HG03520 (cell line): ENCODE measurements at regions not wholly inside any gene's neighbourhood (a gene's known extent, or its start where the extent isn't known, plus 50 kb on each side); places are given as distances from the start of the nearest gene placed in this dataset.
"Not testable (repeated sequence)": the region's sequence is repeated elsewhere in the genome, so short reads cannot be mapped to it uniquely, and the experiment has no call there.

Source experiments
- ATAC-seq: cut with Tn5 transposase; IDR thresholded peaks from one replicate; pipeline ENCODE4 v1.9.1; 2021; ENCODE audit warnings: mild to moderate bottlenecking, moderate library complexity; ENCODE audit not compliant: unreplicated experiment

GRCh38 chr4:104549736-104550135 lies 55.0 kb upstream of the CXXC4 start:
- ATAC-seq, result no peak

GRCh38 chr4:104559502-104559901 lies 64.8 kb upstream of the CXXC4 start:
- ATAC-seq, result no peak

DNA sequence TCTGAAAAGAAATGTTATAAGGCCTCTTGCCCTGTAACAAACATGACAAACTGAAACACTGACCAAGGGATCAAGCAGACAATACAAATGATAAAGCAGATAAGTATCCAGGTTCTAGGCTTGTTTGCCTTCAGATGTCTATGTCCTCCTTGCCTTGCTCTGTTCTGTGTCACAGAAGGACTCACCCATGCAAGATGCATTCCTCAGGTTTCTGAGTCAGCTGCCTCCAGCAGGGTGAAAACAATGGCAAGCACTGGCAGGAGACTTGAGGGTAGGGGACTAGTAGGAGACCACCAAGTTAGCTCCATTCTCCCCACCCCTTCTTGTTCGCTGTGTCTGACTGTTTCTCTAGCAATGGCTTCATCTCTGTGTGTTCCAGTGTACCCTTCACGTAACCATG lies 76.6 kb upstream of the CXXC4 start:
- ATAC-seq, result no peak

DNA sequence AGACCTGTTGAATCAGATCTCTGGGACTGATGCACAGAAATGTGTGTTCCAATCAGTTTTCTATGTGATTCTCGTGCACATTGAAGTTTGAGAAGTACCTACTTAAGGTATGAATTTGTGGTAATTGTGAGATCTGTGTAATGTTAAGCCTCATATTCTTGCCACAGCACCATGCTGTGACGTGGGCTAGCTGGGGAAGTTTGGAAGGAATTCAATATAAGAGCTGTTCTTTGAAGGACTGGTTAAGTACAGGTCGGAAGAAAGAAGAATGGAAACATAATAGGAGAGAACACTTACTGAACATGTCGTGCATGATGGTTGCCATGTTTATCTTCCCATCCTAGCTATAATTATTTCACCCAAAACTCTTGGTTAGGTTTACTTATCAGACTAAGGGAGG lies 79.7 kb upstream of the CXXC4 start:
- no peak for ATAC-seq

DNA sequence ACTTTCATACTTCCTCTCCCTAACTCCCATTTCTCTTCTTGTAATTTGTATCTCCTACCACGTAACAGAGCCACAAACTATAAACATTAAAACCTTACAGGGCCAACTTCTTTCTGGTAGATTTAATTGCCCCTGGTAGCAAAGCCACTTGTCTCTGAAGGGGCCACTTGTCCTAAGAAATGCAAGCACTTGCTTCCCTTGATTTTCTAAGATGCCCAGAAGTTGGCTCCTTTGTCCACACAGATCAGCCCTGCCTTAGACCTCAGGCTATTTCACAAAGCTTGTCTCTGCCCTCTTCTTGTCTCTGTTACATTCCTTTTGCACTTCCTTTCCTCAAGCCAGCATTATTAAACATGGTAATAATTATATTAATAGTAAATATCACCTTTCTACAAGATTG lies 80.6 kb upstream of the CXXC4 start:
- no peak for ATAC-seq

DNA sequence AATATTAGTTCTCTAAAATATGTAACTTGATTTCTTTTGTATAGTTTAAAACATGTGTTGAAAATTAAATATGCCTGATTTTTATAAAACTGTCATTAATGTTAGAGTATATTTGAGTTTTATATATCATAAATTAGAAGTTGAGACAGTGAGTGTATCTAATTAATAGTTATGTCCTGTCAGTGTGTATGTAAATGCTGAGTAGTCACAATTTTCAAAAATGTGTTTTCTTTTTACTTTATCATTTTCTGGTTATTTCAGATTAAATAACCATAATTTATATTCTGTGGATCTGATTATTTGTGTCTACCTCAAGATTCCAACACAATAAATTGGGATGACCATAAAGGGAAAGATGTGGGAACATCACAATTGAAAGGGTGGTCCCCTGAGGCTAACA lies 82.7 kb upstream of the CXXC4 start:
- no peak for ATAC-seq

DNA sequence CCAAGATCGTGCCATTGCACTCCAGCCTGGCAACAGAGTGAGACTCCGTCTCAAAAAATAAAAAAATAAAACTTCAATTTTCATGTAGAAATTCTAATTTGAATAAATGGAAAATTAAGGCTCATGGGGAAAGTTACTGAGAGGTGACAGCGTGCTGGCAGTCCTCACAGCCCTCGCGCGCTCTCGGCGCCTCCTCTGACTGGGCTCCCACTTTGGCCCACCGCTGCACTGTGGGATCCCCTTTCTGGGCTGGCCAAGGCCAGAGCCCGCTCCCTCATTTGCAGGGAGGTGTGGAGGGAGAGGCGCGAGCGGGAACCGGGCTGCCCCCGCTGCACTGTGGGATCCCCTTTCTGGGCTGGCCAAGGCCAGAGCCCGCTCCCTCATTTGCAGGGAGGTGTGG lies 86.8 kb upstream of the CXXC4 start:
- ATAC-seq, result not testable (repeated sequence)

- ATAC-seq, result not testable (repeated sequence)
These were observed 87.4 kb upstream of the CXXC4 start for GRCh38 chr4:104582056-104582455.

DNA sequence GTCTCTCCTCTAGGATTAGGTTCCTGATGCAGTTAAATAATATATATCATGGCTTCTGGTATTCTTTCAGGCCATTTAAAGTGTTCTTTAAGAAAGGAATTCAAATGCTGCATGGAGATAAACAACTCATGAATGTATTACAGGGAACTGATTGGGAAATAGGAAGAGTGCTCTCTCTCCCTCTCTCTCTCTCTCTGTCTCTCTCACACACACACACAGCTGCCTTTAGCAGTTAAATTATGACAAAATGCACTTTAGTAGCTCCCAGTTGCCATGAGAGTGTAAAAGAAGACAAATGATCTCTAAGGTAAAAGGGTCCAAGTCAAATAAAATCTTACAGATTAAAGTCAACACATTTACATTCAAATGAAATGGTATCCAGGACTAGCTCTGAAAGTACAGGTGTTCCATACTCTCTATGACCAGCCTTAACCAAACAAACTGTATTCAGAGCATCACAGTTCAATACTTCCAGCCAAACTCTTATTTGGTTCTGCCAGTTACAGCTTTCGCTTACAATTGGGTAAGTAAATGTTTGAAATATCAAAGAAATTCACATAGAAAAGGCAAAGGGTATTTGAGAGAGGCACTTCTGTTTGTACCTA lies 94.7 kb upstream of the CXXC4 start:
- no peak for ATAC-seq

DNA sequence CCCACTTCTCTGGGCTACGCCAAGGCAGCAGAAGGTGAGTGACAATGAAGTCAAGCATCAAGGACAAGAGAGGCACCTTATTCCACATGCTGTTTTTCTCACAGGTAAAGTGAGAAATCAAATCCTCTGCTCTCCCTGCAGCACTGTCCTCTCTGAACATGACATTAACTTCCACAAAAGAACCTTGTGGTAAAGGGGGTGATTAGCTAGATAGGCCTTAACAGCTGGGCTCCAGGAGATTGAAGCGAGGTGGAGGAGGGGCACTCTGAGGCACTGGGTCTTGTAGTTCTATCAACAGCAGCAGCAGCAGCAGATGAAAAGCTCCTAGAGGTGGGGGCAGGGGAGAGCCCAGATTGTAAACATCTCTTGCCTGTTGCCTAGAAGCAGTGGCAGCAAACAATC lies 96.8 kb upstream of the CXXC4 start:
- no peak for ATAC-seq

GRCh38 chr4:104592183-104592582 lies 97.5 kb upstream of the CXXC4 start:
- no peak for ATAC-seq

DNA sequence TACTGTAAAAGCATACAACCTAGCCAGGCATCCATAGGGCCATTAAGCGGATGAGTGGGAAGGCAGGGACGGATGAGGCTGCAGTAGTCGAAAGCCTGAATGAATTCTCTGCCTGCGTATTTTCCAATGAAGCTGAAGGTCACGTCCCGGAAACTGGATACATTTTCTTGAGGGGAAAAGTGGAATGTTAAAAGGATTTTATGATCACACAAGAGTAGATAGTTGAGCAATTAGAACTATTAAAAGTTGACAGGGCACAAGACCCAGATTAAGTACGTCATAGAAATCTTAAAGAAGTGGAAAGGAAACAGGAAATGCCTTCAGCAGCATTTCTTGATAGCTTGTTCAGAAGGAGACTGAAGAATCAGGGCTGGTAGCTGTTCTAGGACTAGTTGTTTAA lies 98.3 kb upstream of the CXXC4 start:
- no peak for ATAC-seq

GRCh38 chr4:104596189-104596588 lies 101.5 kb upstream of the CXXC4 start:
- no peak for ATAC-seq

- no peak for ATAC-seq
These were observed 120.8 kb upstream of the CXXC4 start for GRCh38 chr4:104615496-104615895.

DNA sequence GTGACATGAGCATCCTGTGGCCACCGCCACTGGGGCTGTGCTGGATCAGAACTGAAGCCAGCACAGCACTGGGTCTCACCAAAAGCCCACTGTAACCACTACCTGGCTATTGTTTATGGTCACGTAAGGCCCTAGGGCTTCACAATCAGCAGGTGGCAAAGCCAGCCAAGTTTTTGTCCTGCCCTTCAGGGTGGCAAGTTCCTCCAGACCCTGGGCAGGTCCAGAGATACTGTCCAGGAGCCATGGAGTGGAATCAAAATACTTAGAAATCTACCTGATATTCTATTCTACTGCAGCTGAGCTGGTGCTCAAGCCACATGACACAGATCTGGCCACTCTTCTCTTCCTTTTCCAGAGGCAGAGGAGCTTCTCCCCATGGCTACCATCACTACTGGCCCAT lies 121.2 kb upstream of the CXXC4 start:
- ATAC-seq, result no peak

GRCh38 chr4:104616401-104616820 lies 121.7 kb upstream of the CXXC4 start:
- ATAC-seq, result no peak

DNA sequence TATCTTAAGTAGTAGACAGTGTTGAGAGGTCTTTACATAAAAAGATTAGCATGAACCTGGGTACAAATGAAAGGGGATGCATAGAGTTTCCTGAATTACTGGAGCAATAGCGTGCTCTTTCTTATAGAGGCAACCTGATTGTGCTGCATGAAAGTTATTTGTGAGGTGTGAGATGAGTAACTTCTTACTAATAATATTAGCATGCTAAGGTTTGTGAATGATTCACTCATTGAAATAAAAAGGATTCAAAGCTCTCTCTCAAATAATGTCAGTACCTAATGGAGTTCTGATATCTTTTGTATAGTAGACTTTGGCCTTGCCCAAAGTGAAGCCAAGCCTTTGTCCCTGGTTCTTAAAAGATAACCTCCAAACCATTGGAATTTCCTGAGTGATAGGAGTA lies 131.0 kb upstream of the CXXC4 start:
- ATAC-seq, result no peak

- no peak for ATAC-seq
These were observed 134.9 kb upstream of the CXXC4 start for GRCh38 chr4:104629601-104630000.

DNA sequence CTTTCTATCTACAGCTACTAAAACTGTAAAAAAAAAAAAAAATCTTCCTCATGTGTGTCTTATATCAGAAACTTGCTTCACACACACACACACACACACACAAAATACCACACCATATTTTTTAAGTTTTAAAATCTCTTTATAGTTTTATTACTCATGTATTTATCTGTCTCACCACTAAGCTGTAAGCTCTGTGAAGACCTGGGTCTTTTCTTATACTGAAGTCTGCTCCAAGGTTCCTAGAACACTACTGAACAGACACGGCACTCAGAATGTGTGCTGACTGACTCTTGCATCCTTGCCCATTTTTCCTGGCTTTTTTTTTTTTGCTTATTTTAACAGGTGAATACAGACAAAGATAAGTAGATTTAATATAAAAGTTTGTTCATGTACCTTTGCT lies 135.6 kb upstream of the CXXC4 start:
- ATAC-seq, result no peak

GRCh38 chr4:104631000-104631399 lies 136.3 kb upstream of the CXXC4 start:
- no peak for ATAC-seq

DNA sequence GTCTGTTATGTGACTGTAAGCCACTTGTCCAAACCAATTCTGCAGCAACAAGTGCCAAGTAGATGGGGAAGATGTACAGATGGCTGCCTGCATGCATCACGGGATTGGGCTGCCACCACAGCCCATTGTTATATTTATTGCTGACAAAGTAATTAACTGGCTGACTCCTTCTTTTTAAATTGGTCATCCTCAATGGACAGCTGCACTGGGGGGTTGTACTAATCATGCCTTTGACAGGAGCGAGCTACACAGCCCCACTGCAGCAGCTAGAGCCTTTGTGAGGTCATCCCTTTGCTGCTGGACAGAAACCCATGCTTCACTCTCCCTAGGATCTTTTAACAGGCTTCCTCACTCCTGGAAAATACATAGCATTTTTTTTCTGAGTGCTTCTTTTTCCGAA lies 146.7 kb upstream of the CXXC4 start:
- ATAC-seq, result no peak

GRCh38 chr4:104642521-104642920 lies 147.8 kb upstream of the CXXC4 start:
- ATAC-seq, result no peak

DNA sequence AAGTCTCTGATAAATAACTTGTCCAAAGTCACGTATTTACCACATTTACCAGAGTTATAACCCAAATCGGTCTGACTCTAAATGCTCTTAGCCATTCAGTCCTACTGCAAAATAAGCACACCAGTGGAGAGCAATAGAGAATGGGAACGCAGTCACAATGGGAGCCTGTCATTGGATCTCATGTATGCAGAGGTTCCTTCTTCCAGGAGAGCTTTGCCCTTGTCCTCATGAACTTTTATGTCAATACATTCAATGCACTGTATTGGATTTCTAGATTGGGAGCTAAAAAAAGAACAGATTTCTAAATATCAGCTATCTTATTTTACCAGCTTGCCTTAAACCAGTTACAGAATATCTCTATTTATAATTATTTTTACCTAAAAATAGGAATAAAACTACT lies 149.1 kb upstream of the CXXC4 start:
- no peak for ATAC-seq

- no peak for ATAC-seq
These were observed 154.9 kb upstream of the CXXC4 start for GRCh38 chr4:104649631-104650030.
